NK-92 treated with Interleukin-12 subunit alpha and Interleukin-12 subunit beta, amount 100 ng/mL, for 24 hours (cell line): ENCODE measurements at regions not wholly inside any gene's neighbourhood (a gene's known extent, or its start where the extent isn't known, plus 50 kb on each side); places are given as distances from the start of the nearest gene placed in this dataset.
"Not testable (repeated sequence)": the region's sequence is repeated elsewhere in the genome, so short reads cannot be mapped to it uniquely, and the experiment has no call there.

Source experiments
- DNase-seq: peaks from one replicate; lab custom pipeline; 2025; lab: John Stamatoyannopoulos, UW

- DNase-seq, result no peak
Measured at GRCh38 chr3:25895443-25895842, 105.6 kb downstream of the OXSM start.

DNA sequence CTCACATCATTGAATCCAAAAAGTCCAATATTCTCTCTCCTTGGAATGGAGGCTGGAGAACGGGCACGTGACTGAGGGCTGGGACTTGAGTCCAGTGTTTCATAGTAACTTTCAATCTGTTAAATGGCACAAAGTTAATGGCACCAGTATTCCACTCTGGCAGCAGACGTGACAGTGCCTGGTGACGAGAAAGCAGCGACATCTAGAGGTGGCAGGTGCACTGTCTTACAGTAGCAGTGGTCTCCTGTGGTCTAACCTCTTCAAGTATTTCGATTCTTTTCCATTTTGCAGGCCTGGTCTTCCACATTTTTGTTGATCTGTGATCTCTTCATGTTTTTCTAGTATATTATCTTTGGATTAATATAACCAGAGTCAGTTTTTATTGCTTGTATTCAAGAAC is 107.1 kb downstream of the OXSM start:
- DNase-seq, result peak; percentile 9

GRCh38 chr3:25899352-25900101 is 109.6 kb downstream of the OXSM start:
- no peak for DNase-seq

DNA sequence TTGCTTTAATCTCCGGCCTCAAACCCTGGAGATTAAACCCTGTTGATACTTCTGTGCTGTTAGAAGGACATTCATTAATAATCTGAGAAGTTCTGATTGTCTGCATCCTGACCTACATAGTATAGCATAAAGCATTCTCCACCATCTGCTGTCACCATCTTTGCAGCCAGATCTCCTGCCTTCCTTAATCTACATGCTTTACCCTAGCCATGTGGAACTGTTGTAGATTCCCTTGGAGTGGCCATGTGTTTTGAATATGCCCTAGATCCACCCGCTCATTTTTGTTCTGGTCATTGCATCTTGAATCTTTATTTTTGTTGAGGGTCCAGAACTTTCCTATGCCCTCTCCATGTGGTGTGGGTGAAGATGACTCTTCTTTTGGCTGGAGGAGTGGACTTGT is 110.3 kb downstream of the OXSM start:
- no peak for DNase-seq

GRCh38 chr3:25901796-25902195 is 111.9 kb downstream of the OXSM start:
- no peak for DNase-seq

DNA sequence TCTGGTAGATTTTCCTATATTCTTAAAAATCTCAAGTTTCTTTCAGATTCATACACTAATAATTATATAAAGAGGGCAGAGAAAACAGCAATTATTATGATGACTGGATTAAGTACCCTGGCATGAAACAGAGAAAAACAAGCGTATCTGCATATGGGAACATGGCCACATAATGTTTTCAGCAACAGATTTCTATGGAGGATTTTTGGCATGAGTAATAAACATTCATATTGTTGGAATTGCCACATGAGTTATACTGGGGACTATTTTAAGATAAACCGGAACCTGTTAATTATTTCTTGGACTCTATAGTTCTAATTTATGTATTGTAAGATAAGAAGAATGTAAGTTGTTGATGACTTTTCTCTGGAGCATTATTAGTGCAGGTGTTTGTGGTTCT is 112.7 kb downstream of the OXSM start:
- no peak for DNase-seq

DNA sequence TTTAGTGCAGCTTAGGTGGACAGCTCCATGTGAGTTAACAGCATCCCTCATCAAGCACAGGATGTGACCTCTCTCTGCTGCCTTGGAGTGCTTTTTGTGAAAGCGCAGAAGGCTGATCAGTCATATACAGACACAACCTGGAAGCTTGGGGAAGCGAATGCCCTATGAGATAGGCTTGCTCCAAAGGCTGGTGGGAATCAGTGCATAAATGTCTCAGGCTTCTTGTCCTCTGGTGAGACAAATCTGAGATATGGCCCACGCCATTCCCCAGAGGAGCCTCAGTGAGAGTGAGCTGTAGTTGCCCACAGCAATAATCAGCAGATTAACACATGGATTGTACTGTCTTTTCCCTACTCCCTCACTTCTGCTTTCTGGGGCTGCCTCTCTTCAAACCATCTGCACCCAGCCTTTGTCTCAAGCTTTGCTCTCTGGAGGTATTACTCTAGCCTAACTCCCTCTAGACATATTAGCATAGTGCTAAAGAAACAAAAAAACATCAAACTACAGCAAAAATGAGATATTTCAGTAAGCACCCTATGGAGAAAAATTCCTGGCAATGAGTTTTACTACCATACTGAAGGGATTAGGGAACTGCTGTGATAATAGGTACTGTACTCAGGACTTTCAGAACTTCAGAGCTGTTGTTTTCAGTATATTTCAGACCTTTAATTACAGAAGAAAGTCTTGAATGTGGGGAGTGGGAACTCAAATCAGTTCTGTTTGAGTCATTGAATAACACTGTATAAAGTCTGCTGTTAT is 113.7 kb downstream of the OXSM start:
- no peak for DNase-seq

- no peak for DNase-seq
Measured at GRCh38 chr3:25904206-25904605, 114.3 kb downstream of the OXSM start.

DNA sequence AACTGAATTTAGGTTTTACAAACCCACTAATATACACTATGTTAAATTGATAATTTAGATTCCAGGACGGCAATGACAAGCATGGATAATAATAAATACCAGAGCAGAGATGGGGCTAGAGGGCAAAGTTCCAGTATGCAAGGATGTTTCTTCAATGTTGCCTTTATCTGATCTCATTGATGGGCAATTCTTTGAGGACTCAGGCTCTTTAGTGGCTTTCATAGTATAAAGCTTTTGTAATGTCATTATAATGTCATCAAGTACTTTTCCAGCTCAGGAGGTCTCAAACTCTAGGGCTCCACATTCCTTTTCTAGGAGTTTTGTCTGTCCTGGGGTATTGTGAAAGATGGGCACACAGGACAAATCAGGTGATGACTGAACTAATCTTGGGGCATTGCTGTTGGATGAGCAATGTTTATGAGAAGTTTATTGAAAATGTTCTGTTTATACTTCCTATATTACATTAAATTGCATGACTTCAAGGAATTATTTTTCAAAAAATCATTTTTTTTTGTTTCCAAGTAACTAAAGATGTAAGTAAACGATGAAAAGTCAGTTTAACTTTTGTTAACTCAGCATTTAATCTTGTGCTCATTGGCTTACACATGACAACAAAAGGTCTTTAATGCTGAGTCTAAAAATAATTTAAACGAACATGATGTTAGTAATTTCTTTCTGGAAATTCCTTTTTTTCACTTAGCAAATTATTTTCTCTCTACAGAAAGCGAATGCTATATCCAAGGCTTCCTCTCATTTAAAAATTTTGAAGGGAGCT is 116.4 kb downstream of the OXSM start:
- no peak for DNase-seq

DNA sequence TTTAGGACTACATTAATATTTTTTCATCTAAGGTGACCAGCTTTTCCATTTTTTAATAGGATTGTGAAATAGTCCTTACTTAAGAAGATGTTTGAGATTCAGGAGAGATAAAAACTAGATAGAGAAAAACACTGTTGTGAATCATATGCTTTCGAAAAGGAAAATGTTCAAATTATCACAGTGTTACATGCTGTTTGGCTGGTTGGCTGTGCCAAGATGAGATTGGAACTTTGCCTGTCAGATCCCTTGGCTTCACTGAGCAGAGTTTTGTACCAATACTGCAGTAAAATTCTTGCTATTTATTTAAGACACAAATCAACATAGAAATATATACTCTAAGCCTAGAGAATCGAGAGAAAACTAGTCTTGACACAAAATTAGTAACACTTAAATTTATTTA is 117.2 kb downstream of the OXSM start:
- no peak for DNase-seq

DNA sequence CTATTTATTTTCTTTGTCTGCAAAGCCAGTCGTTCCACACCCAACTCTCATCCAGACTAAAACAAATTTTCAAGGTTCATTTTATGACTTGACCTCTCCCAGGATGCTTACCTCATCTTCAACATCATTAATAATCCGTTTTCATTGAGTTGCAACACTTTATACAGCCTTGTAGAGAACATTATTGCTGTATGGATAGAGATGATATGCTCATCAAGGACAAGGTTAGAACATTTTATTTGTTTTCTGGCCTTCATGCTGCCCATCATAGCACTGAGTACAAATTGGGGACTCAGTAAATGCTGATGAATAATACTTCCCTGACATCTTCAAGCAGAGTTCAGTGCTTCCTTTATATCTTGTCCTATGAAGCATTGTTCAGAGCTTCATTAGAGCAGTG is 120.2 kb downstream of the OXSM start:
- DNase-seq, result no peak

DNA sequence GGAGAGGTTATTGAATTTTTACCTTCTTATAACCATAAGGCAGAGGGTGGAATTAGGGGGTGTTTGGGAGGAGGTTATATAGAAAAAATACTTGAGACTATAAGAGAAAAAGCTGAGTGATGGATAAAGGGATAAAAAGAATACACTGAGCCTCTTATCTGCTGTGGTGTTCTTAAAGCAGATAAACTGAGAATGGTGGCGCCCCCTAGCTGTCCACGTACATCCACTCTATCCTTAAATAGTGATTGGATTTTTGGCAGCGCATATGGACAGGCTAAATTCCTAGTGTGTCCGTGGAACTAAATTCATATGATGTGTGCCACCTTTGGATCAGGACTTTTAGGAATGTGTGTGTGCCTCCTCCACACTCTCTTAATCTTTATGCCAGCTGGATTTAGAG is 121.1 kb downstream of the OXSM start:
- no peak for DNase-seq

DNA sequence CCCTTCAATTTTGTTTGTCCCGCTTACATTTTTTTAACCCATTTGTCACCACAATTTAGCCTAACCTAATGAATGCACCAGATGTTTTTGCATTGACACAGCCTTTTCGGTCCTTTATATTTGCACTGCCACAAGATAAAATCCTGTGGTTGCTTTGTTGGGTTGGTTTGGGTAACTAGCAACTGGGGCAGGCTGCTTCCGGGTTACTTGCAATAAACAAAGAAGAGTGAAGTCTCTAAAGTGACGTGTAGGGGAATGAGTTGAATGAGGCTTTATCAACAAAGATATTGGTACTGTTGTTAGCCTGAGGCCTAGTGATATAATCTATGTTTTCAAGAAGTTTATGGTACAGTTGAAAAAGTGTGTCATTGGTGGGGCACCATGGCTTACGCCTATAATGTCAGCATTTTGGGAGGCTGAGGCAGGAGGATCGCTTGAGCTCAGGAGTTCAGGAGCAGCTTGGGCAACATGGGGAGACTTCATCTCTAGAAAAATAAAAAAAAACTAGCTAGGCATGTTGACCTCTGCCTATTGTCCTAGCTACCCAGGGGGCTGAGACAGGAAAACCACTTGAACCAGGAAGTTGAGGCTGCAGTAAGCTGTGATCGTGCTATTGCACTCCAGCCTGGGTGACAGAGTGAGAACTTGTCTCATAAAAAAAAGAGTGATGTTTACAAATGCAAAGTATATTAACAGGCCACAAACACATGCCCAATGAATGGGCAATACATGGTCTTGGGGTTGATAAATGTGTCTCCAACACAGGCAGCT is 121.8 kb downstream of the OXSM start:
- no peak for DNase-seq

GRCh38 chr3:25913179-25913578 is 123.3 kb downstream of the OXSM start:
- DNase-seq, result no peak

GRCh38 chr3:25915673-25916072 is 125.8 kb downstream of the OXSM start:
- no peak for DNase-seq

DNA sequence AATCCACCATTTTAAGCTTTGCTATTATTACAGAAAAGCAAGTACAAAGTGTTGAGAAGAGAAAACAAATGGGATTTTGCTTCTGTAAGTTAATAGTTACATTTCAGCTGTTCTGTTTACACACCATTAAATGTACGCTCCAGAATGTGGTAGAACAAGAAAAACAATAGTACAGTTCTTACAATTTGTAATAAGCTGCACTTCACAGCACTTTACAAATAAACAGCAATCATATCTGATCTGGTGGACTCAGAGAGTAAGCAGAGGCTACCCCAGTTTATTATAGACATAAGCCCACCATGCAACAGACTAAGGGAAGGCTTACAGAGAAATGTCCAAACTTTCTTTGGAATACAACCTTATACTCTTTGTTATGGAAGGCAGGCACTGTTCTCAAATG is 126.4 kb downstream of the OXSM start:
- no peak for DNase-seq

DNA sequence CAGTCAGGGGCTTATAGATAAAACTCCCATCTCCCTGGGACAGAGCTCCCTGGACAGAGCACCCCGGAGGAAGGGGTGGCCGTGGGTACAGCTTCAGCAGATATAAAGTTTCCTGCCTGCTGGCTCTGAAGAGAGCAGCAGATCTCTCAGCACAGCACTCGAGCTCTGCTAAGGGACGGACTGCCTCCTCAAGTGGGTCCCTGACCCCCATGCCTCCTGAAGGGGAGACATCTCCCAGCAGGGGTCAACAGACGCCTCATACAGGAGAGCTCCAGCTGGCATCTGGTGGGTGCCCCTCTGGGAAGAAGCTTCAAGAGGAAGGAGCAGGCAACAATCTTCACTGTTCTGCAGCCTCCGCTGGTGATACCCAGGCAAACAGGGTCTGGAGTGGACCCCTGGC is 142.1 kb downstream of the OXSM start:
- not testable (repeated sequence) for DNase-seq

GRCh38 chr3:25938566-25939325 is 148.9 kb downstream of the OXSM start:
- no peak for DNase-seq

DNA sequence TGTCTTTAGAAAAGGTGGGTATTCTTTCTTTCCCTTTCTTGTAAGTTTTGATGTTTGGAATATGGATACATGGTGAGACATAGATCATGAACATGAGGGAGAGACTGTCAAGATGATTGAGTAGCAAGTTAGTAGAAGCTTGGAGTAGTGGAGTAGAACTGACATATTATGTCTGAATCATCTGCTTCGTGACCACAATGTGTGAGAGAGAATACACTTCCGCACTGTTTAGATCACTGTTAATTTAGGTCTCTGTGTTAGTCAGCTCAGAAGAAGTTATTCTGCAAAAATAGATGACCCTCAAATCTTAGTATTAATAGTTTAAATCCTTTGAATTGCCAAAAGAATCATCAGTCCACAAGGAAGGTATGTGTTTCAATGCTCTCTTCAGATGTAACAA is 151.0 kb downstream of the OXSM start:
- no peak for DNase-seq

- DNase-seq, result no peak
Measured at GRCh38 chr3:25944329-25944728, 154.4 kb downstream of the OXSM start.

DNA sequence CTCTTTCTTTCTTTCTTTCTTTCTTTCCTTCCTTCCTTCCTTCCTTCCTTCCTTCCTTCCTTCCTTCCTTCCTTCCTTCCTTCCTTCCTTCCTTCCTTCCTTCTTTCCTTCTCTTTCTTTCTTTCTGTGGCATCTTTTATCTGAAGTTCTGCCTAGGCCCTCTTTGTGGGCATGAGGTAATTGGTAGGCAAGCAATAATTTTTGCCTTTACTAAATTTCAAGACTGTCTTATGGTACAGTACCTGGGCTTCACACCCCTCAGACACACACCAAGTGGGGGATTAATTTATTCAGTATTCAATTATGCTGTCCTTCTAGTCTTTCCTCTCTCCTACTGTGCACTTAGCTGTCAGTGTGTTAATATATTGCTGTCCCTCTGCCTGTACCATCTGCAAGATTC is 155.5 kb downstream of the OXSM start:
- DNase-seq, result no peak
